IMR-90 (cell line): ENCODE measurements at regions not wholly inside any gene's neighbourhood (a gene's known extent, or its start where the extent isn't known, plus 50 kb on each side); places are given as distances from the start of the nearest gene placed in this dataset.

Source experiments
- ATAC-seq: fragments of 200-7000 bp; cut with Tn5 transposase; 2 replicates; pipeline ENCODE4 v1.9.1; 2020; ENCODE audit warnings: low read depth, mild to moderate bottlenecking, moderate library complexity
- BruUV-seq: library from RNA; stranded (reverse); fragments of 400-500 nt; replicated peaks from 2 replicates; lab custom pipeline; 2021; lab: Mats Ljungman, UMichigan
- CTCF ChIA-PET: fragments of 300-600 bp; formaldehyde crosslinking; extraction: SDS; loops from one replicate; lab custom pipeline; 2021; ENCODE audit warnings: antibody characterized with exemption; lab: Yijun Ruan, JAX
- POLR2A ChIA-PET: fragments of 300-600 bp; sonication (Branson Sonifier 250); formaldehyde crosslinking; loops from one replicate; lab custom pipeline; 2022; ENCODE audit warnings: antibody characterized with exemption; ENCODE audit not compliant: unreplicated experiment; lab: Charles Lee
- DNase-seq: peaks from one replicate; pipeline ENCODE4 v3.0.0; 2013
- H2AFZ ChIP-seq: replicated peaks from 2 replicates; pipeline ENCODE3; 2013; ENCODE audit warnings: low read length, mild to moderate bottlenecking; ENCODE audit not compliant: poor library complexity
- H2AK5ac ChIP-seq: 2 replicates; pipeline ENCODE4 v1.6.1; 2013; ENCODE audit warnings: low read depth, low read length, inconsistent platforms
- H2AK9ac ChIP-seq: replicated peaks from 2 replicates; pipeline ENCODE3; 2013; ENCODE audit warnings: mild to moderate bottlenecking, low read depth, low read length, moderate library complexity; ENCODE audit not compliant: poor library complexity
- H2BK120ac ChIP-seq: 2 replicates; pipeline ENCODE4 v1.6.1; 2013; ENCODE audit warnings: low read depth, low read length, inconsistent platforms
- H2BK15ac ChIP-seq: 3 replicates; pipeline ENCODE4 v1.6.1; 2013; ENCODE audit warnings: low read depth, low read length, inconsistent platforms
- H2BK20ac ChIP-seq: 2 replicates; pipeline ENCODE4 v1.6.1; 2013; ENCODE audit warnings: low read depth, mild to moderate bottlenecking, inconsistent platforms, low read length, moderate library complexity
- H2BK5ac ChIP-seq: 2 replicates; pipeline ENCODE4 v1.6.1; 2013; ENCODE audit warnings: mild to moderate bottlenecking, low read depth, low read length, inconsistent platforms; ENCODE audit not compliant: poor library complexity, severe bottlenecking
- H3K14ac ChIP-seq: replicated peaks from 2 replicates; pipeline ENCODE4 v1.6.1; 2013; ENCODE audit warnings: low read depth, low read length, inconsistent platforms
- H3K18ac ChIP-seq: 2 replicates; pipeline ENCODE4 v1.6.1; 2013; ENCODE audit warnings: low read depth, low read length, control low read depth
- H3K23ac ChIP-seq: 2 replicates; pipeline ENCODE4 v1.6.1; 2013; ENCODE audit warnings: low read depth, low read length, inconsistent platforms
- H3K27ac ChIP-seq: 2 replicates; pipeline ENCODE4 v1.5.1; 2013; ENCODE audit warnings: mild to moderate bottlenecking, control low read depth, low read length; ENCODE audit not compliant: insufficient read depth
- H3K27me3 ChIP-seq: 2 replicates; pipeline ENCODE4 v1.6.1; 2013; ENCODE audit warnings: low read length; ENCODE audit not compliant: control insufficient read depth, insufficient read depth
- H3K36me3 ChIP-seq: 2 replicates; pipeline ENCODE4 v1.6.1; 2013; ENCODE audit warnings: low read length, mixed read lengths; ENCODE audit not compliant: control insufficient read depth, insufficient read depth
- H3K4ac ChIP-seq: 2 replicates; pipeline ENCODE4 v1.6.1; 2013; ENCODE audit warnings: low read depth, low read length, inconsistent platforms
- H3K4me1 ChIP-seq: 2 replicates; pipeline ENCODE4 v1.6.1; 2013; ENCODE audit warnings: low read length, mixed read lengths; ENCODE audit not compliant: control insufficient read depth, insufficient read depth
- H3K4me2 ChIP-seq: 2 replicates; pipeline ENCODE4 v1.6.1; 2013; ENCODE audit warnings: low read depth, mild to moderate bottlenecking, control low read depth, low read length, moderate library complexity
- H3K4me3 ChIP-seq: 2 replicates; pipeline ENCODE4 v1.5.1; 2013; ENCODE audit warnings: low read depth, mild to moderate bottlenecking, control low read depth, low read length, moderate library complexity; ENCODE audit not compliant: insufficient read depth
- H3K56ac ChIP-seq: 2 replicates; pipeline ENCODE4 v1.6.1; 2013; ENCODE audit warnings: low read length, inconsistent platforms; ENCODE audit not compliant: insufficient read depth; ENCODE audit errors: extremely low read depth
- H3K79me1 ChIP-seq, 2 experiments: 2 replicates each; pipeline ENCODE4 v1.6.1; 2013; ENCODE audit warnings: low read length in 2 of 2, inconsistent platforms in 1 of 2, low read depth in 1 of 2
- H3K9ac ChIP-seq: 2 replicates; pipeline ENCODE4 v1.6.1; 2013; ENCODE audit warnings: low read depth, low read length, control low read depth
- H3K9me1 ChIP-seq: 2 replicates; pipeline ENCODE4 v1.6.1; 2013; ENCODE audit warnings: low read length, inconsistent platforms; ENCODE audit not compliant: insufficient read depth
- H3K9me3 ChIP-seq: 2 replicates; pipeline ENCODE4 v1.6.1; 2013; ENCODE audit warnings: low read length; ENCODE audit not compliant: control insufficient read depth, insufficient read depth
- H4K20me1 ChIP-seq: 2 replicates; pipeline ENCODE4 v1.6.1; 2013; ENCODE audit warnings: low read length, inconsistent platforms; ENCODE audit not compliant: insufficient read depth
- H4K5ac ChIP-seq: 2 replicates; pipeline ENCODE4 v1.6.1; 2013; ENCODE audit warnings: mild to moderate bottlenecking, low read depth, low read length, control low read depth
- H4K8ac ChIP-seq, 2 experiments: 2 replicates each; pipeline ENCODE4 v1.6.1; 2013; ENCODE audit warnings: low read depth in 2 of 2, low read length in 2 of 2, control low read depth in 1 of 2, inconsistent platforms in 1 of 2
- H4K91ac ChIP-seq: 2 replicates; pipeline ENCODE4 v1.6.1; 2013; ENCODE audit warnings: low read depth, low read length, inconsistent platforms; ENCODE audit not compliant: insufficient read depth
- BHLHE40 ChIP-seq: fragments of 150-350 bp; IDR thresholded peaks from 2 replicates; pipeline ENCODE4 v1.6.1; 2016; ENCODE audit warnings: mild to moderate bottlenecking, low read depth, low read length
- CEBPB ChIP-seq: IDR thresholded peaks from 2 replicates; pipeline ENCODE4 v1.6.1; 2012; ENCODE audit warnings: low read depth, low read length, improper control_type of control experiment
- CHD1 ChIP-seq: IDR thresholded peaks from 2 replicates; pipeline ENCODE4 v1.6.1; 2012; ENCODE audit warnings: low read depth, low read length, improper control_type of control experiment
- CTCF ChIP-seq: conservative IDR thresholded peaks from 2 replicates; pipeline ENCODE4 v1.5.1; 2012; ENCODE audit warnings: mild to moderate bottlenecking, low read depth, low read length, improper control_type of control experiment
- FOS ChIP-seq: fragments of 150-350 bp; IDR thresholded peaks from 2 replicates; pipeline ENCODE4 v1.6.1; 2016; ENCODE audit warnings: low read depth, low read length
- MAFK ChIP-seq: IDR thresholded peaks from 2 replicates; pipeline ENCODE4 v1.6.1; 2012; ENCODE audit warnings: low read depth, low read length, improper control_type of control experiment
- MAZ ChIP-seq: IDR thresholded peaks from 2 replicates; pipeline ENCODE4 v1.6.1; 2012; ENCODE audit warnings: low read depth, mild to moderate bottlenecking, low read length, improper control_type of control experiment, moderate library complexity, borderline replicate concordance
- MXI1 ChIP-seq: IDR thresholded peaks from 2 replicates; pipeline ENCODE4 v1.6.1; 2012; ENCODE audit warnings: low read depth, mild to moderate bottlenecking, low read length, moderate library complexity, borderline replicate concordance
- NFE2L2 ChIP-seq: fragments of 150-350 bp; IDR thresholded peaks from 2 replicates; pipeline ENCODE4 v1.6.1; 2016; ENCODE audit warnings: low read depth, mild to moderate bottlenecking, low read length
- POLR2A ChIP-seq: IDR thresholded peaks from 2 replicates; pipeline ENCODE4 v1.6.1; 2012; ENCODE audit warnings: mild to moderate bottlenecking, low read depth, low read length
- RAD21 ChIP-seq: IDR thresholded peaks from 2 replicates; pipeline ENCODE4 v1.6.1; 2012; ENCODE audit warnings: low read length, improper control_type of control experiment
- RCOR1 ChIP-seq: IDR thresholded peaks from 2 replicates; pipeline ENCODE4 v1.6.1; 2012; ENCODE audit warnings: mild to moderate bottlenecking, low read length, improper control_type of control experiment; ENCODE audit not compliant: insufficient replicate concordance
- RFX5 ChIP-seq: IDR thresholded peaks from 2 replicates; pipeline ENCODE4 v1.8.0; 2012; ENCODE audit warnings: low read depth, mild to moderate bottlenecking, low read length, moderate library complexity
- SMC3 ChIP-seq: fragments of 150-350 bp; IDR thresholded peaks from 2 replicates; pipeline ENCODE4 v1.6.1; 2016; ENCODE audit warnings: low read depth, mild to moderate bottlenecking, antibody characterized with exemption, low read length, moderate library complexity
- USF2 ChIP-seq: fragments of 150-350 bp; IDR thresholded peaks from 2 replicates; pipeline ENCODE4 v1.6.1; 2017; ENCODE audit warnings: mild to moderate bottlenecking, antibody characterized with exemption, low read length, low read depth
- WGBS, 2 experiments: methylation state at CpG; one replicate each; pipeline versions ENCODE4 v1.1.5 to v1.1.7; 2013; ENCODE audit warnings: missing lambda C conversion rate in 2 of 2; ENCODE audit not compliant: insufficient read length in 1 of 2; ENCODE audit errors: extremely low coverage in 2 of 2; 5-methylcytosine and 5-hydroxymethylcytosine counted together
- dilution Hi-C: fragments of 300-500 bp; cut with HindIII; formaldehyde crosslinking; loops from one replicate; pipeline ENCODE4 v1.14.3; 2018; ENCODE audit warnings: low sequenced_read_pairs; ENCODE audit not compliant: unreplicated experiment
- in situ Hi-C: fragments of 300-500 bp; cut with MboI; formaldehyde crosslinking; loops from 3 replicates; pipeline ENCODE4 v1.14.3; 2019; ENCODE audit warnings: low sequenced_read_pairs, inconsistent platforms, mixed read lengths
- intact Hi-C: fragments of 100-400 bp; cut with micrococcal nuclease; formaldehyde crosslinking; loops from 2 replicates; pipeline ENCODE4 v1.10.0; 2022
- TF ChIP-seq, protein P1 (sequence below): fragments of 150-350 bp; IDR thresholded peaks from 2 replicates; pipeline ENCODE4 v1.6.1; 2016; ENCODE audit warnings: low read depth, mild to moderate bottlenecking, low read length, moderate library complexity, borderline replicate concordance

- Histone ChIP-seq H2AFZ (peak overlapping the region; percentile 26), H3K27me3 (peaks cover 2% of the 10 kb centered on the region; the same call in 1 of the 2 replicates), H2BK20ac (no peak overlapping the region), H3K56ac (no peak overlapping the region), H2BK5ac (no peak overlapping the region), H3K9me3 (no peaks in the 10 kb centered on the region), H2AK5ac (no peak overlapping the region), H4K5ac (no peak overlapping the region), H3K18ac (no peak overlapping the region), H3K4me3 (no peak overlapping the region), H3K79me1 (no peaks in the 10 kb centered on the region), H2BK15ac (no peak overlapping the region), H4K8ac (no peak overlapping the region), H4K20me1 (no peaks in the 10 kb centered on the region), H3K27ac (no peak overlapping the region), H3K4me1 (peaks cover 14% of the 10 kb centered on the region), H3K36me3 (no peaks in the 10 kb centered on the region), H2BK120ac (no peak overlapping the region), H3K9me1 (no peaks in the 10 kb centered on the region), H4K91ac (no peak overlapping the region), H2AK9ac (no peak overlapping the region), H3K14ac (no peak overlapping the region), H3K9ac (no peak overlapping the region), H3K4me2 (no peak overlapping the region), H3K23ac (no peak overlapping the region), H3K4ac (no peak overlapping the region)
- no peak for ATAC-seq
- DNase-seq: no peak
- CTCF ChIA-PET: interaction anchor here (0.5 kb wide), 1 partner anchor 104 kb away, joined by 3 read pairs; no protein-coding TSS in a partner anchor
- in situ Hi-C loops (no loop called here), dilution Hi-C loops (no loop called here), intact Hi-C loops (no loop called here)
- POLR2A ChIA-PET: no interaction called here
- BruUV-seq: no TSS peak
- TF ChIP-seq RFX5: no peak
- no peak for TF ChIP-seq POLR2A
- TF ChIP-seq NFE2L2: no peak
- no peak for TF ChIP-seq CTCF
- TF ChIP-seq RAD21: no peak
- no peak for TF ChIP-seq RCOR1
- TF ChIP-seq MAZ: no peak
- TF ChIP-seq MXI1: no peak
- TF ChIP-seq BHLHE40: no peak
- no peak for TF ChIP-seq MAFK
- no peak for TF ChIP-seq CHD1
- TF ChIP-seq SMC3: no peak
- TF ChIP-seq FOS: no peak
- TF ChIP-seq, protein P1, sequence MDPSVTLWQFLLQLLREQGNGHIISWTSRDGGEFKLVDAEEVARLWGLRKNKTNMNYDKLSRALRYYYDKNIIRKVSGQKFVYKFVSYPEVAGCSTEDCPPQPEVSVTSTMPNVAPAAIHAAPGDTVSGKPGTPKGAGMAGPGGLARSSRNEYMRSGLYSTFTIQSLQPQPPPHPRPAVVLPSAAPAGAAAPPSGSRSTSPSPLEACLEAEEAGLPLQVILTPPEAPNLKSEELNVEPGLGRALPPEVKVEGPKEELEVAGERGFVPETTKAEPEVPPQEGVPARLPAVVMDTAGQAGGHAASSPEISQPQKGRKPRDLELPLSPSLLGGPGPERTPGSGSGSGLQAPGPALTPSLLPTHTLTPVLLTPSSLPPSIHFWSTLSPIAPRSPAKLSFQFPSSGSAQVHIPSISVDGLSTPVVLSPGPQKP: no peak
- TF ChIP-seq CEBPB: no peak
- no peak for TF ChIP-seq USF2
- no CpG with 5 or more reads among the region's 7 CpGs for WGBS, 2 experiments
Observed at GRCh38 chr6:37106982-37107491, 62.9 kb upstream of the PIM1 start.
